Fibroblast of lung (primary cell): ENCODE measurements at regions not wholly inside any gene's neighbourhood (a gene's known extent, or its start where the extent isn't known, plus 50 kb on each side); places are given as distances from the start of the nearest gene placed in this dataset.

Source experiments
- CTCF ChIP-seq, 2 donors: IDR thresholded peaks in 1 of 2; conservative IDR thresholded peaks in 1 of 2; 1 replicate in 1 of 2; 2 replicates in 1 of 2; pipeline ENCODE4 v1.5.1; 2011 to 2012; ENCODE audit warnings: low read length in 2 of 2, control low read depth in 1 of 2, inconsistent platforms in 1 of 2, low read depth in 1 of 2, mild to moderate bottlenecking in 1 of 2
- EZH2 ChIP-seq: IDR thresholded peaks from 2 replicates; pipeline ENCODE4 v1.5.1; 2012; ENCODE audit warnings: low read length, control low read depth, mild to moderate bottlenecking; ENCODE audit errors: missing control alignments

GRCh38 chr20:40197691-40198090 is 491.3 kb downstream of the MAFB start:
- TF ChIP-seq CTCF (conservative IDR thresholded peaks at IDR 0.05 in 1 of 2, IDR thresholded peaks at IDR 0.05 in 1 of 2; ENCODE audit: low read depth in 1 of 2, low read length in 2 of 2) = no peak
- TF ChIP-seq EZH2 = no peak
